ENCODE measurements at regions not wholly inside any gene's neighbourhood (a gene's known extent, or its start where the extent isn't known, plus 50 kb on each side); places are given as distances from the start of the nearest gene placed in this dataset.
A peak's percentile ranks its signal among the peaks of the same experiment; 100 is the strongest.

- Histone ChIP-seq H3K36me3 (ENCODE audit: insufficient read depth, low read length, poor library complexity, severe bottlenecking) (no peaks in the 10 kb centered on the region), H3K4me1 (ENCODE audit: insufficient read depth, low read length, poor library complexity, severe bottlenecking) (peaks cover 15% of the 10 kb centered on the region), H3K9me3 (ENCODE audit: low read depth, low read length, poor library complexity, severe bottlenecking) (no peaks in the 10 kb centered on the region), H3K27ac (ENCODE audit: low read depth, low read length, poor library complexity, severe bottlenecking) (no peak overlapping the region), H3K4me3 (ENCODE audit: low read depth, low read length, poor library complexity, severe bottlenecking) (no peak overlapping the region), H3K27me3 (replicated peaks; ENCODE audit: insufficient read depth, low read depth, low read length, poor library complexity) (no peaks in the 10 kb centered on the region)
- POLR2A ChIA-PET (ENCODE audit: low non-redundant PET): no interaction called here
- intact Hi-C loops (cut with micrococcal nuclease; ENCODE audit: unreplicated experiment): no loop called here
- BruUV-seq (replicated peaks): no TSS peak
- TF ChIP-seq EZH2 (IDR thresholded peaks at IDR 0.05; ENCODE audit: borderline replicate concordance, low read depth, low read length, poor library complexity, severe bottlenecking): no peak
- TF ChIP-seq CTCF (conservative IDR thresholded peaks at IDR 0.05; ENCODE audit: low read depth, low read length): no peak
- CTCF ChIA-PET: no interaction called here
- DNase-seq (ENCODE audit: low spot score): no peak
Observed at GRCh38 chr20:48049171-48049570, 263.9 kb upstream of the SULF2 start.

- H3K9me3 ChIP-seq (ENCODE audit: low read depth, low read length, poor library complexity, severe bottlenecking): no peaks in the 10 kb centered on the region
- no peaks in the 10 kb centered on the region for H3K27me3 ChIP-seq (replicated peaks; ENCODE audit: insufficient read depth, low read depth, low read length, poor library complexity)
- peak; percentile 16 for DNase-seq (ENCODE audit: low spot score)
- no peak for TF ChIP-seq CTCF (conservative IDR thresholded peaks at IDR 0.05; ENCODE audit: low read depth, low read length)
- TF ChIP-seq EZH2 (IDR thresholded peaks at IDR 0.05; ENCODE audit: borderline replicate concordance, low read depth, low read length, poor library complexity, severe bottlenecking): no peak
- no peaks in the 10 kb centered on the region for H3K36me3 ChIP-seq (ENCODE audit: insufficient read depth, low read length, poor library complexity, severe bottlenecking)
- POLR2A ChIA-PET (ENCODE audit: low non-redundant PET): no interaction called here
- no peak overlapping the region for H3K4me3 ChIP-seq (ENCODE audit: low read depth, low read length, poor library complexity, severe bottlenecking)
- H3K4me1 ChIP-seq (ENCODE audit: insufficient read depth, low read length, poor library complexity, severe bottlenecking): peaks cover 12% of the 10 kb centered on the region
- intact Hi-C loops (cut with micrococcal nuclease; ENCODE audit: unreplicated experiment): no loop called here
- CTCF ChIA-PET: no interaction called here
- no peak overlapping the region for H3K27ac ChIP-seq (ENCODE audit: low read depth, low read length, poor library complexity, severe bottlenecking)
- BruUV-seq (replicated peaks): no TSS peak
Observed at GRCh38 chr20:48047447-48047846, 262.2 kb upstream of the SULF2 start.

GRCh38 chr20:48042628-48043027, 257.3 kb upstream of the SULF2 start:
- no peaks in the 10 kb centered on the region for H3K36me3 ChIP-seq (ENCODE audit: insufficient read depth, low read length, poor library complexity, severe bottlenecking)
- no peaks in the 10 kb centered on the region for H3K9me3 ChIP-seq (ENCODE audit: low read depth, low read length, poor library complexity, severe bottlenecking)
- no peak overlapping the region for H3K4me3 ChIP-seq (ENCODE audit: low read depth, low read length, poor library complexity, severe bottlenecking)
- DNase-seq (ENCODE audit: low spot score): no peak
- no peaks in the 10 kb centered on the region for H3K4me1 ChIP-seq (ENCODE audit: insufficient read depth, low read length, poor library complexity, severe bottlenecking)
- ChIA-PET POLR2A (ENCODE audit: low non-redundant PET) (no interaction called here), CTCF (no interaction called here)
- TF ChIP-seq CTCF (conservative IDR thresholded peaks at IDR 0.05; ENCODE audit: low read depth, low read length) (no peak), EZH2 (IDR thresholded peaks at IDR 0.05; ENCODE audit: borderline replicate concordance, low read depth, low read length, poor library complexity, severe bottlenecking) (no peak)
- no peaks in the 10 kb centered on the region for H3K27me3 ChIP-seq (replicated peaks; ENCODE audit: insufficient read depth, low read depth, low read length, poor library complexity)
- no TSS peak for BruUV-seq (replicated peaks)
- intact Hi-C loops (cut with micrococcal nuclease; ENCODE audit: unreplicated experiment): no loop called here
- H3K27ac ChIP-seq (ENCODE audit: low read depth, low read length, poor library complexity, severe bottlenecking): no peak overlapping the region

Measured in A673 (cell line).